ENCODE measurements at regions not wholly inside any gene's neighbourhood (a gene's known extent, or its start where the extent isn't known, plus 50 kb on each side); places are given as distances from the start of the nearest gene placed in this dataset.

GRCh38 chr15:95647531-95648277, 682.8 kb upstream of the NR2F2 start:
- TF ChIP-seq CTCF (IDR thresholded peaks at IDR 0.05) = no peak
- no peak for TF ChIP-seq POLR2A (IDR thresholded peaks at IDR 0.05)
